ENCODE measurements at regions not wholly inside any gene's neighbourhood (a gene's known extent, or its start where the extent isn't known, plus 50 kb on each side); places are given as distances from the start of the nearest gene placed in this dataset.
"Not testable (repeated sequence)": the region's sequence is repeated elsewhere in the genome, so short reads cannot be mapped to it uniquely, and the experiment has no call there.

DNA sequence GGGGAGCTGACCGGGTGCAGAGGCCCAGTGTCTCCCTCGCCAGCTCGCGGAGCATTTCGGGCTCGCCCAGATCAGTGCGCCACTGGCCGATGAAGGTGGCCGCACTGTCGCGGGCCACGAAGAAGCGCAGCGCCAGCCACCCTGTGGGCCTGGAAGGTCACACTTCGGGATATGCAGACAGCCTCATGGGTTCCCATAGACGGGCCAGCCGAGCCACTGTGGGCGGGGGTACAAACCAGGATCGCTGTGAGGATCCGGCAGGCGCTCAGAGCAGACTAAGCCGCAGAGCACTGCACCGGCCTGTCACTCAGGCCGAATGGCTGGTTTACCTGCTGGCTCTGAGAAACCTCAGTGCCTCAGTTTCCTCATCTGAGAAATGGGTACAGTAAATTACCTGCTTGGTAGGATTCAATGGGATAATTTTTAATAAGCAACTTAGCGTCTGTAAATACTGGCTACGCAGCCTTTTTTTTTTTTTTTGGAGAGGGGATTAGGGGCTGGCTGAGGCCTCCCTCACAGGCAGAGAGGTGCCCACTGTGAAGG is 64.0 kb upstream of the IGFBPL1 start:
- H3K79me2 ChIP-seq (ENCODE audit: insufficient read depth, low read length) = no peaks in the 10 kb centered on the region
- TF ChIP-seq TIGD3 (CRISPR knock-in tag; IDR thresholded peaks at IDR 0.05; ENCODE audit: borderline replicate concordance) (no peak), ZNF10 (CRISPR knock-in tag; IDR thresholded peaks at IDR 0.05; ENCODE audit: borderline replicate concordance, low read depth) (no peak), ZNF629 (CRISPR knock-in tag; conservative IDR thresholded peaks at IDR 0.05) (peak; percentile 89), TCF12 (IDR thresholded peaks at IDR 0.05) (no peak), TCF12 (CRISPR knock-in tag; IDR thresholded peaks at IDR 0.05) (no peak), MAZ (IDR thresholded peaks at IDR 0.05; ENCODE audit: borderline replicate concordance, low read depth, low read length) (no peak), MAZ (CRISPR knock-in tag; IDR thresholded peaks at IDR 0.05; ENCODE audit: low read depth) (no peak)
- TF ChIP-seq, protein P1, sequence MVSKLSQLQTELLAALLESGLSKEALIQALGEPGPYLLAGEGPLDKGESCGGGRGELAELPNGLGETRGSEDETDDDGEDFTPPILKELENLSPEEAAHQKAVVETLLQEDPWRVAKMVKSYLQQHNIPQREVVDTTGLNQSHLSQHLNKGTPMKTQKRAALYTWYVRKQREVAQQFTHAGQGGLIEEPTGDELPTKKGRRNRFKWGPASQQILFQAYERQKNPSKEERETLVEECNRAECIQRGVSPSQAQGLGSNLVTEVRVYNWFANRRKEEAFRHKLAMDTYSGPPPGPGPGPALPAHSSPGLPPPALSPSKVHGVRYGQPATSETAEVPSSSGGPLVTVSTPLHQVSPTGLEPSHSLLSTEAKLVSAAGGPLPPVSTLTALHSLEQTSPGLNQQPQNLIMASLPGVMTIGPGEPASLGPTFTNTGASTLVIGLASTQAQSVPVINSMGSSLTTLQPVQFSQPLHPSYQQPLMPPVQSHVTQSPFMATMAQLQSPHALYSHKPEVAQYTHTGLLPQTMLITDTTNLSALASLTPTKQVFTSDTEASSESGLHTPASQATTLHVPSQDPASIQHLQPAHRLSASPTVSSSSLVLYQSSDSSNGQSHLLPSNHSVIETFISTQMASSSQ (IDR thresholded peaks at IDR 0.05; ENCODE audit: low read depth) = no peak
- TF ChIP-seq, protein P1 (CRISPR knock-in tag; IDR thresholded peaks at IDR 0.05; ENCODE audit: borderline replicate concordance) = no peak
- CTCF ChIA-PET (ENCODE audit: low intra/inter-chr PET ratio, low total read pairs) = no interaction called here
- POLR2A ChIA-PET = no interaction called here
- H3K36me3 ChIP-seq (replicated peaks in 1 of 2; ENCODE audit: control insufficient read depth in 1 of 2, insufficient read depth in 2 of 2, low read length in 2 of 2) = no peaks in the 10 kb centered on the region
- H3K9me3 ChIP-seq (ENCODE audit: low read length) = no peaks in the 10 kb centered on the region
- H3K27ac ChIP-seq (ENCODE audit: extremely low read length, insufficient read depth, low read length) = no peak overlapping the region
- no peak overlapping the region for H3K9ac ChIP-seq (ENCODE audit: insufficient read depth, low read depth, low read length)
- 100% methylated on average over 2 of the region's 26 CpGs for WGBS (ENCODE audit: low lambda C conversion rate)
- no peak overlapping the region for H3K4me3 ChIP-seq (replicated peaks in 1 of 3; ENCODE audit: insufficient read depth in 1 of 3, low read depth in 2 of 3, low read length in 3 of 3)
- no peaks in the 10 kb centered on the region for H4K20me1 ChIP-seq (ENCODE audit: insufficient read depth, low read length)
- FAIRE-seq (no peak), DNase-seq (ENCODE audit: low spot score) (no peak), ATAC-seq (no peak)
- BruUV-seq (replicated peaks) = no TSS peak
- intact Hi-C loops (cut with micrococcal nuclease; ENCODE audit: unreplicated experiment) (no loop called here), in situ Hi-C loops (cut with HindIII; ENCODE audit: extremely low pct_ligation_motif_present, low pct_unique_long_range_greater_than_20kb) (no loop called here)
- no peak overlapping the region for H2AFZ ChIP-seq (ENCODE audit: low read length)
- peaks cover 37% of the 10 kb centered on the region for H3K4me1 ChIP-seq (ENCODE audit: insufficient read depth, low read length)
- H3K4me2 ChIP-seq (ENCODE audit: low read depth, low read length) = no peak overlapping the region
- H3K27me3 ChIP-seq (ENCODE audit: control insufficient read depth in 1 of 2, insufficient read depth in 2 of 2, low read length in 2 of 2) = no peaks in the 10 kb centered on the region

- H3K27ac ChIP-seq (ENCODE audit: extremely low read length, insufficient read depth, low read length); H3K27me3 ChIP-seq (ENCODE audit: control insufficient read depth in 1 of 2, insufficient read depth in 2 of 2, low read length in 2 of 2); DNase-seq (ENCODE audit: low spot score); H4K20me1 ChIP-seq (ENCODE audit: insufficient read depth, low read length); H3K9ac ChIP-seq (ENCODE audit: insufficient read depth, low read depth, low read length); H3K4me3 ChIP-seq (replicated peaks in 1 of 3; ENCODE audit: insufficient read depth in 1 of 3, low read depth in 2 of 3, low read length in 3 of 3); intact Hi-C loops (cut with micrococcal nuclease; ENCODE audit: unreplicated experiment); H3K79me2 ChIP-seq (ENCODE audit: insufficient read depth, low read length); POLR2A ChIA-PET; H3K9me3 ChIP-seq (ENCODE audit: low read length); BruUV-seq (replicated peaks); H3K36me3 ChIP-seq (replicated peaks in 1 of 2; ENCODE audit: control insufficient read depth in 1 of 2, insufficient read depth in 2 of 2, low read length in 2 of 2); CTCF ChIA-PET (ENCODE audit: low intra/inter-chr PET ratio, low total read pairs); FAIRE-seq; H3K4me2 ChIP-seq (ENCODE audit: low read depth, low read length); H2AFZ ChIP-seq (ENCODE audit: low read length); in situ Hi-C loops (cut with HindIII; ENCODE audit: extremely low pct_ligation_motif_present, low pct_unique_long_range_greater_than_20kb): not testable (repeated sequence)
- 92% methylated on average over 36 of the region's 55 CpGs for WGBS (ENCODE audit: low lambda C conversion rate)
- peaks cover 43% of the 10 kb centered on the region for H3K4me1 ChIP-seq (ENCODE audit: insufficient read depth, low read length)
- peak; percentile 14; the same call in 2 of the 3 replicates for ATAC-seq
Measured at GRCh38 chr9:38487418-38488155, 63.3 kb upstream of the IGFBPL1 start.

Measured in HepG2 (cell line).